Loucy (cell line): ENCODE measurements at regions not wholly inside any gene's neighbourhood (a gene's known extent, or its start where the extent isn't known, plus 50 kb on each side); places are given as distances from the start of the nearest gene placed in this dataset.

ENCODE experiments used
- H2AFZ ChIP-seq: fragments of 200-600 bp; sonication (generic); 2 replicates; pipeline ENCODE4 v1.6.0; 2016; ENCODE audit warnings: antibody characterized with exemption, mild to moderate bottlenecking, low read length, moderate library complexity
- H3F3A ChIP-seq: fragments of 200-600 bp; 2 replicates; pipeline ENCODE4 v1.6.0; 2016; ENCODE audit warnings: antibody characterized with exemption, low read depth, mild to moderate bottlenecking
- H3K27me3 ChIP-seq: fragments of 200-600 bp; sonication (generic); 2 replicates; pipeline ENCODE4 v1.6.1; 2014; ENCODE audit warnings: low read length, mild to moderate bottlenecking; ENCODE audit not compliant: insufficient read depth, poor library complexity, severe bottlenecking
- H3K36me3 ChIP-seq: fragments of 200-600 bp; sonication (generic); 2 replicates; pipeline ENCODE4 v1.6.1; 2016; ENCODE audit warnings: low read length; ENCODE audit not compliant: insufficient read depth
- H3K4me1 ChIP-seq: fragments of 200-600 bp; sonication (generic); 2 replicates; pipeline ENCODE4 v1.5.1; 2014; ENCODE audit warnings: low read length, mild to moderate bottlenecking; ENCODE audit not compliant: insufficient read depth, poor library complexity, severe bottlenecking
- H3K4me2 ChIP-seq: fragments of 200-600 bp; sonication (generic); 2 replicates; pipeline ENCODE4 v1.6.0; 2014; ENCODE audit warnings: antibody characterized with exemption, low read length, low read depth, mild to moderate bottlenecking; ENCODE audit not compliant: poor library complexity, severe bottlenecking
- H3K4me3 ChIP-seq: fragments of 200-600 bp; sonication (generic); 2 replicates; pipeline ENCODE4 v1.5.1; 2014; ENCODE audit warnings: low read length, mild to moderate bottlenecking, mixed read lengths; ENCODE audit not compliant: poor library complexity, severe bottlenecking
- H3K79me2 ChIP-seq: fragments of 200-600 bp; sonication (generic); 2 replicates; pipeline ENCODE4 v1.6.1; 2014; ENCODE audit warnings: low read length; ENCODE audit not compliant: insufficient read depth
- H3K9ac ChIP-seq: fragments of 200-600 bp; sonication (generic); 2 replicates; pipeline ENCODE4 v1.6.0; 2014; ENCODE audit warnings: mild to moderate bottlenecking, low read depth, low read length, moderate library complexity; ENCODE audit not compliant: poor library complexity, severe bottlenecking
- H3K9me2 ChIP-seq: fragments of 200-600 bp; sonication (generic); replicated peaks from 2 replicates; pipeline ENCODE4 v1.6.1; 2016; ENCODE audit warnings: low read depth, low read length, mixed read lengths
- H3K9me3 ChIP-seq: fragments of 200-600 bp; sonication (generic); 2 replicates; pipeline ENCODE4 v1.6.1; 2014; ENCODE audit warnings: mild to moderate bottlenecking, antibody characterized with exemption, low read length, low read depth; ENCODE audit not compliant: insufficient read depth
- H4K20me1 ChIP-seq: fragments of 200-600 bp; sonication (generic); 2 replicates; pipeline ENCODE4 v1.6.0; 2014; ENCODE audit warnings: antibody characterized with exemption, low read length, mild to moderate bottlenecking; ENCODE audit not compliant: insufficient read depth, poor library complexity, severe bottlenecking
- CTCF ChIP-seq: fragments of 200-600 bp; sonication (generic); conservative IDR thresholded peaks from 2 replicates; pipeline ENCODE4 v1.5.1; 2014; ENCODE audit warnings: mild to moderate bottlenecking, antibody characterized with exemption, low read length
- EZH2phosphoT487 ChIP-seq: fragments of 200-600 bp; IDR thresholded peaks from 2 replicates; pipeline ENCODE4 v1.6.1; 2018; ENCODE audit warnings: antibody characterized with exemption, mild to moderate bottlenecking, moderate library complexity, borderline replicate concordance

- H3K4me2 ChIP-seq = no peak overlapping the region
- TF ChIP-seq EZH2phosphoT487 (no peak), CTCF (no peak)
- no peaks in the 10 kb centered on the region for H3K9me3 ChIP-seq
- no peaks in the 10 kb centered on the region for H3F3A ChIP-seq
- H4K20me1 ChIP-seq = no peaks in the 10 kb centered on the region
- H3K4me3 ChIP-seq = no peak overlapping the region
- no peaks in the 10 kb centered on the region for H3K9me2 ChIP-seq
- no peak overlapping the region for H3K9ac ChIP-seq
- H2AFZ ChIP-seq = no peak overlapping the region
- H3K36me3 ChIP-seq = no peaks in the 10 kb centered on the region
- H3K79me2 ChIP-seq = no peaks in the 10 kb centered on the region
- H3K27me3 ChIP-seq = no peaks in the 10 kb centered on the region
- peaks cover 28% of the 10 kb centered on the region for H3K4me1 ChIP-seq
Measured at GRCh38 chrX:30153881-30154260, 61.5 kb upstream of the MAGEB2 start.

GRCh38 chrX:30156009-30156408, 59.4 kb upstream of the MAGEB2 start:
- no peak for TF ChIP-seq EZH2phosphoT487
- no peak for TF ChIP-seq CTCF
- no peaks in the 10 kb centered on the region for H3K9me2 ChIP-seq
- H3K36me3 ChIP-seq = no peaks in the 10 kb centered on the region
- H3F3A ChIP-seq = no peaks in the 10 kb centered on the region
- H3K4me1 ChIP-seq = peaks cover 28% of the 10 kb centered on the region
- H3K4me2 ChIP-seq = no peak overlapping the region
- H4K20me1 ChIP-seq = no peaks in the 10 kb centered on the region
- no peak overlapping the region for H2AFZ ChIP-seq
- H3K9ac ChIP-seq = no peak overlapping the region
- no peak overlapping the region for H3K4me3 ChIP-seq
- no peaks in the 10 kb centered on the region for H3K9me3 ChIP-seq
- H3K27me3 ChIP-seq = no peaks in the 10 kb centered on the region
- H3K79me2 ChIP-seq = no peaks in the 10 kb centered on the region

- H3F3A ChIP-seq = no peaks in the 10 kb centered on the region
- TF ChIP-seq EZH2phosphoT487 = no peak
- no peak for TF ChIP-seq CTCF
- no peaks in the 10 kb centered on the region for H3K36me3 ChIP-seq
- H3K4me2 ChIP-seq = no peak overlapping the region
- no peak overlapping the region for H3K9ac ChIP-seq
- H4K20me1 ChIP-seq = no peaks in the 10 kb centered on the region
- no peaks in the 10 kb centered on the region for H3K9me3 ChIP-seq
- H3K4me3 ChIP-seq = no peak overlapping the region
- H3K9me2 ChIP-seq = no peaks in the 10 kb centered on the region
- no peaks in the 10 kb centered on the region for H3K27me3 ChIP-seq
- no peaks in the 10 kb centered on the region for H3K79me2 ChIP-seq
- no peak overlapping the region for H2AFZ ChIP-seq
- H3K4me1 ChIP-seq = peaks cover 24% of the 10 kb centered on the region
Measured at GRCh38 chrX:30156880-30157560, 58.3 kb upstream of the MAGEB2 start.
